ENCODE measurements at regions not wholly inside any gene's neighbourhood (a gene's known extent, or its start where the extent isn't known, plus 50 kb on each side); places are given as distances from the start of the nearest gene placed in this dataset.

DNA sequence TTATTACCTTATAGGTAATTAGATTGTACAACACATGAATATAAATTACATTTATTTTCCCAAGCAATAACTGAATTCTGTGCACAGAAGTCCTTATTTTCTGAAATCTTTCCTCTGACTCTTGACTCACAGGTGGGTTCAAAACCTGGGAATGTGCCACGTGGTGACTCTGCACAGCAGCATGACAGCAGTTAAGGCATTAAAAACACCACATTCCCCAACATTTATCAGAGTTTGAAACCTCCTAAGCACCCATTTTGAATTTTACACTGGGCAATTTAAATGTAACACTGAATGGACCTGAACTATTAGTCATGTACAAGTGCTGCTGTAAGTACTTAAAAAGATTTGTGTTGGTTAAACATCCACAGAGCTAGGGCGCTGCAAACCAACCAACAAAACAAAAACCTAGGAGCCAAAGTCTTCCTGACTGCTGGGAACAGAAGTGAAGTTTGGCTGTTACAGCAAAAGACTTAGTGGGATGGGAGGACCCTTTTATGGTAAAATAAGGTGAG, 480.6 kb upstream of the CXADR start:
- TF ChIP-seq EZH2 (IDR thresholded peaks at IDR 0.05), result no peak
- no peak for TF ChIP-seq POLR2AphosphoS5 (IDR thresholded peaks at IDR 0.05; ENCODE audit: borderline replicate concordance, low read depth, low read length)

All from SK-N-MC (cell line).